SK-N-SH (cell line): ENCODE measurements at regions not wholly inside any gene's neighbourhood (a gene's known extent, or its start where the extent isn't known, plus 50 kb on each side); places are given as distances from the start of the nearest gene placed in this dataset.

Source experiments
- CTCF ChIP-seq: fragments of 200-600 bp; sonication (generic); IDR thresholded peaks from 2 replicates; pipeline ENCODE4 v1.6.1; 2017; ENCODE audit warnings: antibody characterized with exemption, mild to moderate bottlenecking, moderate library complexity
- EP300 ChIP-seq, 2 experiments: IDR thresholded peaks; 2 replicates each; pipeline versions ENCODE4 v1.4.0 to v1.6.1; 2012; ENCODE audit warnings: borderline replicate concordance in 1 of 2, low read depth in 1 of 2, low read length in 1 of 2
- EZH2phosphoT487 ChIP-seq: fragments of 200-600 bp; sonication (generic); IDR thresholded peaks from 2 replicates; pipeline ENCODE4 v1.6.1; 2017; ENCODE audit warnings: low read depth, mixed run types, mild to moderate bottlenecking, antibody characterized with exemption, moderate library complexity, borderline replicate concordance
- FOXM1 ChIP-seq: IDR thresholded peaks from 2 replicates; pipeline ENCODE4 v1.4.0; 2012; ENCODE audit warnings: low read depth, mild to moderate bottlenecking
- MAX ChIP-seq: IDR thresholded peaks from 2 replicates; pipeline ENCODE4 v1.4.0; 2012; ENCODE audit warnings: low read depth
- MXI1 ChIP-seq: IDR thresholded peaks from 2 replicates; pipeline ENCODE4 v1.6.1; 2012; ENCODE audit warnings: mild to moderate bottlenecking, low read depth, low read length, improper control_type of control experiment
- POLR2AphosphoS5 ChIP-seq: IDR thresholded peaks from 2 replicates; pipeline ENCODE4 v1.6.1; 2012; ENCODE audit warnings: low read depth, low read length
- RAD21 ChIP-seq: IDR thresholded peaks from 2 replicates; pipeline ENCODE4 v1.6.1; 2012; ENCODE audit warnings: mild to moderate bottlenecking, low read length
- REST ChIP-seq: IDR thresholded peaks from 2 replicates; pipeline ENCODE4 v1.6.1; 2012; ENCODE audit warnings: mild to moderate bottlenecking, low read depth, low read length, moderate library complexity
- RFX5 ChIP-seq: IDR thresholded peaks from 2 replicates; pipeline ENCODE4 v1.6.1; 2012; ENCODE audit warnings: mild to moderate bottlenecking, improper control_type of control experiment, low read length
- TAF1 ChIP-seq: IDR thresholded peaks from 2 replicates; pipeline ENCODE4 v1.6.1; 2012; ENCODE audit warnings: low read depth, mild to moderate bottlenecking, low read length, moderate library complexity, borderline replicate concordance
- TCF12 ChIP-seq: IDR thresholded peaks from 2 replicates; pipeline ENCODE4 v1.4.0; 2012
- YY1 ChIP-seq: IDR thresholded peaks from 2 replicates; pipeline ENCODE4 v1.4.0; 2012; ENCODE audit warnings: low read depth, mild to moderate bottlenecking
- ZBTB33 ChIP-seq: IDR thresholded peaks from 2 replicates; pipeline ENCODE4 v1.4.0; 2012; ENCODE audit warnings: low read depth, borderline replicate concordance

- TF ChIP-seq TAF1 (no peak), EZH2phosphoT487 (no peak), CTCF (no peak), MAX (no peak), FOXM1 (no peak), POLR2AphosphoS5 (no peak), YY1 (no peak), RFX5 (no peak), TCF12 (no peak), MXI1 (no peak), EP300 (IDR thresholded peaks at IDR 0.05; ENCODE audit: borderline replicate concordance in 1 of 2, low read depth in 1 of 2, low read length in 1 of 2) (no peak), REST (no peak), RAD21 (no peak), ZBTB33 (no peak)
These were observed 1365.3 kb upstream of the WWC1 start for GRCh38 chr5:166926138-166926537.
